GM21717 (cell line): ENCODE measurements at regions not wholly inside any gene's neighbourhood (a gene's known extent, or its start where the extent isn't known, plus 50 kb on each side); places are given as distances from the start of the nearest gene placed in this dataset.
"Not testable (repeated sequence)": the region's sequence is repeated elsewhere in the genome, so short reads cannot be mapped to it uniquely, and the experiment has no call there.

Experiments used
- ATAC-seq: cut with Tn5 transposase; IDR thresholded peaks from one replicate; pipeline ENCODE4 v1.9.1; 2021; ENCODE audit warnings: mild to moderate bottlenecking, moderate library complexity; ENCODE audit not compliant: unreplicated experiment

- not testable (repeated sequence) for ATAC-seq
Observed at GRCh38 chr11:25486338-25486737, 845.6 kb upstream of the ANO3 start.

GRCh38 chr11:25488176-25488575 is 843.8 kb upstream of the ANO3 start:
- ATAC-seq, result not testable (repeated sequence)

- ATAC-seq, result not testable (repeated sequence)
Observed at GRCh38 chr11:25501426-25501825, 830.5 kb upstream of the ANO3 start.

- no peak for ATAC-seq
Observed at GRCh38 chr11:25515576-25515975, 816.4 kb upstream of the ANO3 start.

GRCh38 chr11:25520459-25520858 is 811.5 kb upstream of the ANO3 start:
- ATAC-seq, result no peak

GRCh38 chr11:25527841-25528240 is 804.1 kb upstream of the ANO3 start:
- no peak for ATAC-seq

GRCh38 chr11:25529572-25529971 is 802.4 kb upstream of the ANO3 start:
- no peak for ATAC-seq

GRCh38 chr11:25535467-25536272 is 796.3 kb upstream of the ANO3 start:
- ATAC-seq, result no peak

GRCh38 chr11:25536289-25536688 is 795.6 kb upstream of the ANO3 start:
- ATAC-seq, result no peak

- no peak for ATAC-seq
Observed at GRCh38 chr11:25537393-25537792, 794.5 kb upstream of the ANO3 start.

GRCh38 chr11:25547292-25547691 is 784.6 kb upstream of the ANO3 start:
- no peak for ATAC-seq

- ATAC-seq, result no peak
Observed at GRCh38 chr11:25562417-25562816, 769.5 kb upstream of the ANO3 start.

GRCh38 chr11:25565846-25566245 is 766.1 kb upstream of the ANO3 start:
- no peak for ATAC-seq

GRCh38 chr11:25566298-25567200 is 765.4 kb upstream of the ANO3 start:
- no peak for ATAC-seq

- no peak for ATAC-seq
Observed at GRCh38 chr11:25576320-25576719, 755.6 kb upstream of the ANO3 start.

GRCh38 chr11:25579554-25579953 is 752.4 kb upstream of the ANO3 start:
- ATAC-seq, result not testable (repeated sequence)

- ATAC-seq, result no peak
Observed at GRCh38 chr11:25583596-25583995, 748.3 kb upstream of the ANO3 start.

GRCh38 chr11:25587496-25587895 is 744.4 kb upstream of the ANO3 start:
- ATAC-seq, result no peak

- no peak for ATAC-seq
Observed at GRCh38 chr11:25593221-25593620, 738.7 kb upstream of the ANO3 start.

GRCh38 chr11:25596701-25597100 is 735.2 kb upstream of the ANO3 start:
- no peak for ATAC-seq

- ATAC-seq, result no peak
Observed at GRCh38 chr11:25597696-25598095, 734.2 kb upstream of the ANO3 start.

- no peak for ATAC-seq
Observed at GRCh38 chr11:25602149-25602548, 729.8 kb upstream of the ANO3 start.
